IPS-NIHi7 (cell line): ENCODE measurements at regions not wholly inside any gene's neighbourhood (a gene's known extent, or its start where the extent isn't known, plus 50 kb on each side); places are given as distances from the start of the nearest gene placed in this dataset.
A peak's percentile ranks its signal among the peaks of the same experiment; 100 is the strongest.

Source experiments
- DNase-seq: peaks from one replicate; pipeline ENCODE4 v3.0.0; 2012; ENCODE audit warnings: mixed read lengths; ENCODE audit errors: extremely low spot score

GRCh38 chr4:20403290-20403689, 151.6 kb downstream of the SLIT2 start:
- DNase-seq, result no peak

DNA sequence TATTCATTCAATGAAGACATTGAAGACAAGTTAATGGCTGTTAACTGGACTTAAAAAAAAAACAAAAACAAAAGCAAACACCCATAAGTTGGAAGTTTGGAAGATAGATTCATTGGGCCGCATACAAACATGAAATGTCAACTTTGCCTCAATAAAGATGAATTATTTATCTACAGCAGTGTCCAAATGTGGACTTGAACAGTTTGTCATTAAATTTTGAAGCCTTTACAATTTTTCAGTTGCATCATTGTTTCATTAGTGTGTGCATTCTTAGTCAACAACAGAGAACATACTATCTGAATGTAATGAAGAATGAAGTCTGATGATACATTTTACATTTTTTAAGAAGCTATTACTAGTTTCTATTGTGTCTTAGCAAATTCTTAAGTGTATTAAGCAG, 152.1 kb downstream of the SLIT2 start:
- no peak for DNase-seq

GRCh38 chr4:20408611-20409010, 156.9 kb downstream of the SLIT2 start:
- no peak for DNase-seq

- no peak for DNase-seq
Observed at GRCh38 chr4:20412072-20412471, 160.4 kb downstream of the SLIT2 start.

DNA sequence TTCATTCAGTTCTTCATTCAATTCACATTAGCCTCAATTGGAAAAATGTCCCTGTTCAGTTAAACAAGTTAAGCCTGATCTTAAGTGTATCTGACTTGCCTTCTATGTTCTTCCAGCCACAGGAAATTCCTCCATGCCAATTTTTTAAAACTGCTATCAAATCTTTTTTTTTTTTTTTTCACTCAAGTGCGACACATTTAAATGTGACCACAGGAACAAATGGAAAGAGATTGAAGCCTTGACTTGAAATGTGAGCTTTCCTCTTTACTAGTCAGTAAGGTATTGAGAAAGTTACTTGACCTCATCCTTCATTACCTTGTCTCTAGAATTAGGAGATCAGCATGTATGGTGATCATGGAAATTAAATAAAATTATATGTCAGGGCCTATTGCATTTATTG, 165.1 kb downstream of the SLIT2 start:
- DNase-seq, result no peak

- no peak for DNase-seq
Observed at GRCh38 chr4:20418861-20419451, 167.3 kb downstream of the SLIT2 start.

GRCh38 chr4:20420916-20421602, 169.4 kb downstream of the SLIT2 start:
- DNase-seq, result no peak

DNA sequence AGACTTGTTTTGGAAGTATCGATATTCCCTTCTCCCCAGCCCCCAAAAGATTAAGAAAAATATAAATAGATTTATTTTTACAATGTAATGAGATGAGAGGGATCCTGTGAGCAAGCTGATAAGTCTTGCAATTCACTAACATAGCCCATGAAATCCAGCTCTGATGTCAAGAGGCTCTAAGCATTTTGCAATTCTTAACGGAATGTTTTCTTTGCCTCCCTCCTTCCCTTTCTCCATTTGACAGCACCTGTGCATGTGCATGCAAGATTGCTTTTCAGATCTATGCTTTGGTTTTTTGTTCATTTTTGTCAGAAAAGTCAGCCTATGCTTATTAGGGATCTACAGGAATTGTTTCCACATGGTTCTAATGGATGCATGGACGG, 169.9 kb downstream of the SLIT2 start:
- DNase-seq, result no peak

DNA sequence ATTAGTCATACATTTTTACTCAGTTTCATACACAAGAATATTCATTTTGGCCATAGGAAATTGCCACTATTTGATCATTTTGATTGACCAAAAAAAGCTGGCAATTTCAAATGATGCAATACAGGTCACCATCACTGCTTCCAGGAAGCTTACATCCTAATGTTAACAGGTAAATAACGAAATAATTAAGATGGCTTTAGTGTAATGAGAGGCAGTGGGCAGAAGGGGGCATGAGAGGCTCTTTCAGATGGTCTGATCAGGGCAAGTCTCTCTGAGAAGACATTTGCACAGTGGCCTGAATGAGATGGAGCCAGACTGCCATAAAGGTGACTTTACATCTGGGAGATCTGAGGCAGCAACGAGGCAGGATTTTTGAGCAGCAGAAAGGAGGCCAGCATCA, 170.7 kb downstream of the SLIT2 start:
- DNase-seq, result peak; percentile 55

DNA sequence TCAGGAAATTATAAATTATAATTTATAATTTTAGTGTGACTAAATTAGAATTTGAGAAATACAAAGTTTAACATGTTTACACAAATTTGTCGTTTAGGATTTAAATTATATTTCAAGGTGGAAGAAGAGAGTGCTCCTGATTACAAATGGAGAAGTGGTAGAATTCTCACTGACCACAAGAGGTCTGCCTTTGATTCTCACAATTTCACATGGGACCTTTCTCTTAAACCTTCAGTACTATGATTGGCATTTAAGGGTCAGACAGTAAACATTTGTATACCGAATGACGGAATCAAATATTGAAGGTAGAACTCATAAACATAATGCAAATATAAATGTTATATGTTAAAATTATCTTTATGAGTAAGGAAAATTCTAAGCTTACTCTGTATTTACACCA, 171.7 kb downstream of the SLIT2 start:
- DNase-seq, result no peak

DNA sequence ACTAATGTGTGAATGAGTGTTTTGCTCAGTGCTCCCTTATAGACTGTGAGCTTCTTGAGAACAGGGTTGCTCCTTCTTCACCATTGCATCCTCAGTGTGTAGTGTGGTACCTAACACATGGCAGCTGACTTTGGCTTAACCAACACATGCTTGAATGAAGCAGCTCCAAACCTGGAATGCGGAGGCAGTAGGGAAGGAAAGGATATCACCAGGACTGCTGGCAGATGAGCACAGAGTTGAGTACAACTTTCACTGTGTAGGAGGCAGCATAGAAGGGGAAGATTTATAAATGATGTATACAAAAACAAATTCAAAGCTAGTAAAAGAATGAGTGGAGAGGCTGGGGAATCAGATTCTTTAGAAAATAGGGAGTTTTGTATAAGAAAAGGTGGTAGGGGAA, 174.3 kb downstream of the SLIT2 start:
- no peak for DNase-seq

DNA sequence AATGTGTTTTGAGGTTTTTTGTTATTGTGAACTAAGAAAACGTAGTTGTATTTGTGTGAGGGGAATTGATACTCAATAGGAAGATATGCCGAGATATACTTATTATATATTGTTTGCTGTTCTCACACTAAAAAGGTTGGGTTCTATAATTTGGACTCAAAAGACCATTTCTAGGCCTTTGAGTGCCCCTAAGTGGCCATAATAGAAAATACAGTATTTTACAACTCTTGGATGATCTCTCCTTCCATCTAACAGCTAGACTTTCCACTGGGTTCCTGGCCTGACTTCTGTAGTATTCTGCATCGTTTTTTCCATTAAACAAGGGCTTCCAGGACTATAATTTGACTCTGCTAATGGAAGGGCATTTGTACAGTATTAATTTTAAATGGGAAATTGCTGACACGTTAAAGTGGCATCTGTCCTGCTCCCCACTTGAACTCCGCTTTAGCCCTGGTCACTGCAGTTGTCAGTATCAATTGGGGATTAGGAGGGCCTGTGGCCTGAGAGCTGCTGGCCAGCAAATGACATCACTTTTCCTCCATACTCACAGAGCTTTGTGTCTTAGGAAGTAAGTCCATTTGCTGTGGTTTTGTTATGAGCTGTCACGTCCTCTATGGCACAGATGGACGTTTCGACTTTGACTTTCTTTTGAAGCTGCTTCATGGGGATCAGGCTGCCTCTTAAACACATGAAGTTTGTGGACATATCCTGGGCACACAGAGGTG, 176.9 kb downstream of the SLIT2 start:
- DNase-seq, result no peak

DNA sequence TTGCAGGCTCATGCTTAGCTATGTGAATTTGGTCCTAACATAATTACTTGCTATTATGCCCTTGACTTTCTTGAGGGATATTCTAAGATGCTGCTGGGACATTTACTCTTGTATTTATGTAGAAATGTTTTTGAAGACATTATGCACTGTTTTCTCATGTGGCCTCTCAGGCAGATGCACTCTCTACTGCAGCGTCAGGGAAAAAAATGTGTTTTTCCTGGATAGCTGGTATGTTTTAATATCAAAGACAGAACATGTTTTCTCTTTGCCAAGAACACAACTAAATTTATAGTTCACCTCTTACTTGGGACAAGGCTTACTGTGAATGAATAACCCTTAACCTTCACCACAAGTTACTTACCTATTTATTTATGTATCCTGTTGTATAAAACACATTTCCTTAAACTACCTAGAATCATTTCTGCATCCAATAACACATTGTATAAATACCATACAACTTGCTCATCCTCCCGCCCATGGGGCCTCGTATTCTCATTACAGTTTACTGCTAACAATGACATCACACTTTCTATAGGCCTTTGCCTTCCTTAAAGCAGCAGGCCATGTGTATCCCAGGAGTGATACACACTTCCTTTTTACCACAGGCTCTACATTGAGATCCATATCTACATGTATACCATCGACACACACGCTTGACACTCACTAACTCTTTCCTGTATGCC, 178.7 kb downstream of the SLIT2 start:
- no peak for DNase-seq

DNA sequence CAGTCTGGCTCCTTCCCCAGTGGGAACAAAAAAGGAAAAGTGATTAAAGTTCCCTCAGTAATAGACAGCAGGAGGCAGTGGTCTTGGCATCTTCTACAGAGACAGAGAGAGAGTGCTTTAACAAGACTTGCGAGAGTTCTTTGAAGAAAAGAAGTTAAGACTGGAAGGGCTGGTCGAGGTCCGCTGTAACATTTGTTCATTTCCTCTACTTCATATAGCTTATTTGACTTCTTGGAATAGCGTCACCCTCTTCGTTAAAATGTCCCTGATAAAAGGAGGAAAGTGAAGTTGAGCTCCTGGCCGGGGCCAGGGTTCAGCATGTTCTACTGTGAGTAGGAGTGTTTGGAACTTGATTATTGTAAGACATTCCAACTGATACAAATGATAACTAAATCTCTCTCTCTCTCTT, 179.8 kb downstream of the SLIT2 start:
- peak; percentile 20 for DNase-seq

- DNase-seq, result no peak
Observed at GRCh38 chr4:20432088-20432487, 180.4 kb downstream of the SLIT2 start.

DNA sequence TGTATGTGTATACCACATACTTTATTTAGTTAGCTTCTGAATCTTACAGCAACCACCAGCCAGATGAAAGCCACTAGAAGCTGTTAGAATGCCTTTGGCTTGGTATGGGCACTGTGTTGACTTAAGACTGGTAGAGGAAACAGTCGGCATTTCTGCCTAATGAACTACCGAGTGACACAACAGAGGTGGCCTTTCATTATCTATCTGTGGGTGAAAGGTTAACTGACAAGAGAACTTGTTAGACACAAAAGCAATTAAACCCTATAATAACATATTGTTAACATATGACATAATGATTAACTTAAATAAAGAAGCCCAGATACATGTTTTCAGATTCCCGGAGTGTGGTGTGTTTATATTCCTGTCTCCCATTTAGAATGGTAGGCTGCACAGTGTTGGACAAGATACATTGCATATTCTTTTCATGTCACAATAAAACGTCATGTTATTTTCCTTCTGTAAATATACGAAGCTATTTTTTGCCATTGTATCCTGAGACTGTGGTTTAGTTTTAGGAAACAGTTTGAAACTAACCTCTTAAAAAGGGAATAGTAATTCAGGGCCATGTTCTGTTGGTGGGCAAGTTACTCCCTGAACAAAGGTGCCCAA, 181.5 kb downstream of the SLIT2 start:
- no peak for DNase-seq

GRCh38 chr4:20440170-20440569, 188.5 kb downstream of the SLIT2 start:
- no peak for DNase-seq

DNA sequence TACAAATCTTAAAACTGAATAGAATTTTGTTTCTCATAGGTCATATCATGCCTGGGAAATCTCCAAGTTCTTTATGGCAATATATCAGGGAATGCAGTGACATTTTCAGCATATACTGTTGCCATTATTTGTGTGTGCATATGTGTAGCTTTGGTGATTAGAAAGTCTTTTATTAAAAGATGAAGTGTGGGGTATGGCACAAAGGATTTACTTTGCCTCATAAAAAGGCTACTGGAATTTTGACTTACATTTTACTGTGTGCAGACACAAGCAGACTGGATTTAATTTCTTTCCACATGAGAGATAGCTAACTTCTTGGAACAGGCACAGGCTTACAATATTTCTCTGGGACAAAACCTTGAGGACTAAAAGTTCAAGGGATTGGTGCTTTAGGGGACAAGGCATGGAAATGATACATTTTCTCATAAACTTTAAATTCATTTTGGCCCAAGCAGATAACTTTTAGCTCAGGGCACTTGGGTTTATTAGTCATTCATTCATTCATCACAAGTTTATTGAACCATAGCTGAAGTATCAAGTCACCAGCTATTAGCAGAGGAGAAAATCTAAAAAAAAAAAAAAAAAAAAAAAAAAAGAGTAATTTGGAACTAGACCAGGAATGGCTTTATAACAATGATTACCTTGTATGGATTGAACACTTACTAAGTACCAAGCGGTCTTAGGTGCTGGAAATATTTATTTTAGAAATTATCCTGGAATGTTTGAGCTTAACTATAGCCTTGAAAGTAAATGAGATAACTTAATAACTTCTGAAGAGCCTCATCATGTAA, 191.5 kb downstream of the SLIT2 start:
- no peak for DNase-seq

DNA sequence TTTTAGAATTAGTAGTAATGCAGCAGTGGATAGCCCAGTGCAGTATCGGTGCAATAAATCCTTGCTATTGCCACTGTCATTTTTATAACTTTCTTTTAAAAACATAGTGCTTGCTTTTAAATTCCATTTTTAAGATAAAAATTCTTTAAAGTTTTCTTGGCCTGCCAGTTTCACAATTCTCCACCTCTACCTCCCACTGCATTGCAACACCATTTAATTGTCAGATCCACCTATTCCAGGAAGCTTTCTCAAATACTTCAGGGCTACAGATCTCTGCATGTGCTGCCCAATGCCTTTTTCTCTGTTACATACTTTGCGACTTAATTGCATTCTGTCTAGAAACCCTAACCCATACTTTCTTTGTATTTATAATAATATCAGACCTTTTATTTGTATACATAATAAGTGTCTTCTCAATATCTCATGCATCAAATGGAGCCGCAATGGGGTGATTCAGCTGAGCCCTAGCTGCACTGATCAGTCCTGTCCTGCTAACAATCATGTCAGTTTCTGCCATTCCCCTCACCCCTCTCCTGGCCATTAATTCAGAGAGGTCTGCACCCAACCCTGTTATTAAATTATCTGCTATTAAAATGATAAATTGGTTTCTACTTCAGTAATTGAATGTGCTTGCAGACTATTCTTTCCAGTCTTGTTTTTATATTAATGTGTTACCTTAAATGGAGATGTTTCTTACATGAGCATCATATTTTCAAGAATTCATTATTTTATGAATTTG, 193.1 kb downstream of the SLIT2 start:
- DNase-seq, result no peak

- no peak for DNase-seq
Observed at GRCh38 chr4:20445933-20446723, 194.4 kb downstream of the SLIT2 start.
